HFFc6 (cell line): ENCODE measurements at regions not wholly inside any gene's neighbourhood (a gene's known extent, or its start where the extent isn't known, plus 50 kb on each side); places are given as distances from the start of the nearest gene placed in this dataset.

Experiments
- DNase-seq: peaks from one replicate; pipeline ENCODE4 v3.0.0-alpha.2; 2018
- H3K27ac Mint-ChIP-seq: 2 replicates; pipeline ENCODE4 v1.8.0; 2020; ENCODE audit warnings: mild to moderate bottlenecking, mixed read lengths
- H3K27me3 Mint-ChIP-seq: 2 replicates; pipeline ENCODE4 v1.8.0; 2021; ENCODE audit warnings: mild to moderate bottlenecking, moderate library complexity, mixed read lengths; ENCODE audit not compliant: insufficient read depth
- H3K36me3 Mint-ChIP-seq: 2 replicates; pipeline ENCODE4 v1.8.0; 2021; ENCODE audit warnings: low read depth, mixed read lengths
- H3K4me1 Mint-ChIP-seq: 2 replicates; pipeline ENCODE4 v1.8.0; 2020; ENCODE audit warnings: low read depth, mixed read lengths
- H3K4me3 Mint-ChIP-seq: 2 replicates; pipeline ENCODE4 v1.8.0; 2020; ENCODE audit warnings: mild to moderate bottlenecking, moderate library complexity, mixed read lengths
- H3K9me3 Mint-ChIP-seq: 2 replicates; pipeline ENCODE4 v1.8.0; 2020; ENCODE audit warnings: mild to moderate bottlenecking, mixed read lengths
- CTCF ChIP-seq: fragments of 200-600 bp; sonication (generic); IDR thresholded peaks from 2 replicates; pipeline ENCODE4 v1.5.0; 2021; ENCODE audit warnings: antibody characterized with exemption, mild to moderate bottlenecking

- H3K4me3 Mint-ChIP-seq: no peak overlapping the region
- H3K4me1 Mint-ChIP-seq: peaks cover 43% of the 10 kb centered on the region
- TF ChIP-seq CTCF: no peak
- H3K9me3 Mint-ChIP-seq: no peaks in the 10 kb centered on the region
- no peaks in the 10 kb centered on the region for H3K36me3 Mint-ChIP-seq
- DNase-seq: no peak
- H3K27ac Mint-ChIP-seq: no peak overlapping the region
- H3K27me3 Mint-ChIP-seq: no peaks in the 10 kb centered on the region; the same call in none of the 2 replicates
Observed at GRCh38 chr3:177527182-177527581, 329.9 kb upstream of the TBL1XR1 start.

- Mint-ChIP-seq H3K4me1 (peaks cover 43% of the 10 kb centered on the region), H3K9me3 (no peaks in the 10 kb centered on the region), H3K27me3 (no peaks in the 10 kb centered on the region; the same call in none of the 2 replicates), H3K4me3 (peak overlapping the region; percentile 2; the same call in 1 of the 2 replicates), H3K36me3 (no peaks in the 10 kb centered on the region), H3K27ac (peak overlapping the region; percentile 11; the same call in 1 of the 2 replicates)
- peak; percentile 5 for DNase-seq
- no peak for TF ChIP-seq CTCF
Observed at GRCh38 chr3:177528306-177529070, 331.2 kb upstream of the TBL1XR1 start.

GRCh38 chr3:177529071-177529550 lies 331.8 kb upstream of the TBL1XR1 start:
- Mint-ChIP-seq H3K27ac (peak overlapping the region; percentile 11; the same call in 1 of the 2 replicates), H3K36me3 (no peaks in the 10 kb centered on the region), H3K4me1 (peaks cover 39% of the 10 kb centered on the region), H3K27me3 (no peaks in the 10 kb centered on the region; the same call in none of the 2 replicates), H3K9me3 (no peaks in the 10 kb centered on the region), H3K4me3 (no peak overlapping the region)
- no peak for TF ChIP-seq CTCF
- no peak for DNase-seq

- DNase-seq: no peak
- Mint-ChIP-seq H3K4me3 (no peak overlapping the region), H3K4me1 (peaks cover 37% of the 10 kb centered on the region), H3K9me3 (no peaks in the 10 kb centered on the region), H3K27me3 (no peaks in the 10 kb centered on the region; the same call in none of the 2 replicates), H3K36me3 (no peaks in the 10 kb centered on the region), H3K27ac (no peak overlapping the region)
- TF ChIP-seq CTCF: no peak
Observed at GRCh38 chr3:177529716-177530335, 332.5 kb upstream of the TBL1XR1 start.

- no peak for DNase-seq
- Mint-ChIP-seq H3K4me1 (peaks cover 35% of the 10 kb centered on the region), H3K36me3 (no peaks in the 10 kb centered on the region), H3K9me3 (no peaks in the 10 kb centered on the region), H3K27me3 (no peaks in the 10 kb centered on the region; the same call in none of the 2 replicates), H3K27ac (no peak overlapping the region), H3K4me3 (no peak overlapping the region)
- no peak for TF ChIP-seq CTCF
Observed at GRCh38 chr3:177530908-177531307, 333.6 kb upstream of the TBL1XR1 start.
